H9 (cell line): ENCODE measurements at regions not wholly inside any gene's neighbourhood (a gene's known extent, or its start where the extent isn't known, plus 50 kb on each side); places are given as distances from the start of the nearest gene placed in this dataset.

ENCODE experiments used
- DNase-seq: peaks from one replicate; pipeline ENCODE4 v3.0.0-alpha.2; 2017
- H2AFZ ChIP-seq: one replicate; pipeline ENCODE4 v1.6.1; 2013; ENCODE audit warnings: mild to moderate bottlenecking, low read length, control low read depth, moderate library complexity
- H2AK5ac ChIP-seq: 2 replicates; pipeline ENCODE4 v1.6.1; 2013; ENCODE audit warnings: low read length, control low read depth, mixed read lengths; ENCODE audit not compliant: insufficient read length
- H2BK120ac ChIP-seq: one replicate; pipeline ENCODE4 v1.6.1; 2013; ENCODE audit warnings: low read depth, mild to moderate bottlenecking, low read length, control low read depth, inconsistent platforms; ENCODE audit not compliant: poor library complexity, severe bottlenecking
- H2BK12ac ChIP-seq: 2 replicates; pipeline ENCODE4 v1.6.1; 2013; ENCODE audit warnings: low read length, control low read depth, mixed read lengths, low read depth; ENCODE audit not compliant: insufficient read length
- H2BK15ac ChIP-seq: 2 replicates; pipeline ENCODE4 v1.6.1; 2013; ENCODE audit warnings: low read depth, low read length, control low read depth
- H2BK20ac ChIP-seq: one replicate; pipeline ENCODE4 v1.6.1; 2013; ENCODE audit warnings: low read depth, mild to moderate bottlenecking, low read length, control low read depth, inconsistent platforms; ENCODE audit not compliant: poor library complexity, severe bottlenecking
- H2BK5ac ChIP-seq: 2 replicates; pipeline ENCODE4 v1.6.1; 2013; ENCODE audit warnings: low read length, control low read depth, mixed read lengths; ENCODE audit not compliant: insufficient read length
- H3K14ac ChIP-seq: 2 replicates; pipeline ENCODE4 v1.6.1; 2013; ENCODE audit warnings: low read length, control low read depth; ENCODE audit not compliant: insufficient read depth
- H3K18ac ChIP-seq: 2 replicates; pipeline ENCODE4 v1.6.1; 2013; ENCODE audit warnings: low read depth, mild to moderate bottlenecking, mixed read lengths, low read length, control low read depth; ENCODE audit not compliant: insufficient read length
- H3K23ac ChIP-seq: 2 replicates; pipeline ENCODE4 v1.6.1; 2013; ENCODE audit warnings: low read length, control low read depth, mixed read lengths, low read depth; ENCODE audit not compliant: insufficient read length
- H3K23me2 ChIP-seq: 2 replicates; pipeline ENCODE4 v1.6.1; 2013; ENCODE audit warnings: low read depth, mild to moderate bottlenecking, mixed read lengths, low read length, control low read depth; ENCODE audit not compliant: insufficient read length, poor library complexity, severe bottlenecking
- H3K27ac ChIP-seq: 2 replicates; pipeline ENCODE4 v1.5.1; 2013; ENCODE audit warnings: low read length, control low read depth, mixed read lengths, low read depth; ENCODE audit not compliant: insufficient read length
- H3K27me3 ChIP-seq: 2 replicates; pipeline ENCODE4 v1.6.1; 2013; ENCODE audit warnings: low read length, control low read depth, inconsistent platforms; ENCODE audit not compliant: insufficient read depth
- H3K4ac ChIP-seq: 2 replicates; pipeline ENCODE4 v1.6.1; 2013; ENCODE audit warnings: low read depth, mild to moderate bottlenecking, control low read depth, inconsistent platforms, low read length, moderate library complexity
- H3K4me1 ChIP-seq: 2 replicates; pipeline ENCODE4 v1.6.1; 2013; ENCODE audit warnings: low read length, control low read depth, inconsistent platforms; ENCODE audit not compliant: insufficient read depth
- H3K4me2 ChIP-seq: 2 replicates; pipeline ENCODE4 v1.6.1; 2013; ENCODE audit warnings: low read length, control low read depth, mixed read lengths; ENCODE audit not compliant: insufficient read length, insufficient read depth
- H3K56ac ChIP-seq: 2 replicates; pipeline ENCODE4 v1.6.1; 2013; ENCODE audit warnings: low read depth, mild to moderate bottlenecking, mixed read lengths, low read length, control low read depth; ENCODE audit not compliant: insufficient read length
- H3K79me1 ChIP-seq: 2 replicates; pipeline ENCODE4 v1.6.1; 2013; ENCODE audit warnings: low read depth, mild to moderate bottlenecking, moderate library complexity, low read length, control low read depth, inconsistent platforms; ENCODE audit not compliant: insufficient read depth, poor library complexity, severe bottlenecking
- H3K79me2 ChIP-seq: 2 replicates; pipeline ENCODE4 v1.6.1; 2013; ENCODE audit warnings: low read length, control low read depth, inconsistent platforms; ENCODE audit not compliant: insufficient read depth
- H3K9ac ChIP-seq: 2 replicates; pipeline ENCODE4 v1.6.1; 2013; ENCODE audit warnings: low read length, control low read depth, mixed read lengths; ENCODE audit not compliant: insufficient read length; ENCODE audit errors: extremely low read depth
- H3K9me3 ChIP-seq: one replicate; pipeline ENCODE4 v1.6.1; 2013; ENCODE audit warnings: low read depth, low read length, inconsistent platforms; ENCODE audit not compliant: control insufficient read depth
- H3T11ph ChIP-seq: one replicate; pipeline ENCODE4 v1.6.1; 2013; ENCODE audit warnings: mild to moderate bottlenecking, low read length, control low read depth, inconsistent platforms
- H4K20me1 ChIP-seq: one replicate; pipeline ENCODE4 v1.6.1; 2013; ENCODE audit not compliant: control insufficient read depth, insufficient read length, insufficient read depth
- H4K5ac ChIP-seq: 2 replicates; pipeline ENCODE4 v1.6.1; 2013; ENCODE audit warnings: low read depth, mild to moderate bottlenecking, mixed read lengths, low read length, control low read depth; ENCODE audit not compliant: insufficient read length
- H4K8ac ChIP-seq: replicated peaks from 2 replicates; pipeline ENCODE4 v1.6.1; 2013; ENCODE audit warnings: low read length, control low read depth, mixed read lengths, low read depth; ENCODE audit not compliant: insufficient read length
- H4K91ac ChIP-seq: 2 replicates; pipeline ENCODE4 v1.6.1; 2013; ENCODE audit warnings: low read depth, mild to moderate bottlenecking, moderate library complexity, mixed read lengths, low read length, control low read depth; ENCODE audit not compliant: insufficient read length
- H3K27ac Mint-ChIP-seq, 3 experiments: 2 replicates in 2 of 3; 3 replicates in 1 of 3; pipeline ENCODE4 v1.8.0; 2020 to 2021; ENCODE audit warnings: mixed read lengths in 3 of 3, mild to moderate bottlenecking in 1 of 3, moderate library complexity in 1 of 3
- H3K27me3 Mint-ChIP-seq: 2 replicates; pipeline ENCODE4 v1.8.0; 2021; ENCODE audit warnings: low read depth, mild to moderate bottlenecking, moderate library complexity, mixed read lengths
- H3K36me3 Mint-ChIP-seq, 3 experiments: 2 replicates in 2 of 3; 3 replicates in 1 of 3; pipeline ENCODE4 v1.8.0; 2020 to 2021; ENCODE audit warnings: low read depth in 3 of 3, mixed read lengths in 3 of 3; ENCODE audit not compliant: insufficient read depth in 1 of 3
- H3K4me1 Mint-ChIP-seq, 2 experiments: 2 replicates each; pipeline ENCODE4 v1.8.0; 2020; ENCODE audit warnings: mixed read lengths in 2 of 2
- H3K4me3 Mint-ChIP-seq, 2 experiments: 2 replicates in 1 of 2; 3 replicates in 1 of 2; pipeline ENCODE4 v1.8.0; 2020 to 2021; ENCODE audit warnings: mild to moderate bottlenecking in 2 of 2, mixed read lengths in 2 of 2, moderate library complexity in 1 of 2
- H3K9me3 Mint-ChIP-seq, 2 experiments: 2 replicates in 1 of 2; 3 replicates in 1 of 2; pipeline ENCODE4 v1.8.0; 2020; ENCODE audit warnings: mild to moderate bottlenecking in 2 of 2, mixed read lengths in 2 of 2, moderate library complexity in 1 of 2
- WGBS: extraction: QIAGEN DNeasy Blood & Tissue Kit; methylation state at CpG from one replicate; pipeline ENCODE4 v1.1.7; 2013; ENCODE audit warnings: missing lambda C conversion rate, low lambda C conversion rate, mixed read lengths; ENCODE audit not compliant: insufficient read length; ENCODE audit errors: extremely low coverage; 5-methylcytosine and 5-hydroxymethylcytosine counted together
- TF ChIP-seq, protein P1 (sequence below): fragments of 200-600 bp; sonication (generic); conservative IDR thresholded peaks from 3 replicates; pipeline ENCODE4 v1.8.0; 2021; ENCODE audit warnings: antibody characterized with exemption, mild to moderate bottlenecking

DNA sequence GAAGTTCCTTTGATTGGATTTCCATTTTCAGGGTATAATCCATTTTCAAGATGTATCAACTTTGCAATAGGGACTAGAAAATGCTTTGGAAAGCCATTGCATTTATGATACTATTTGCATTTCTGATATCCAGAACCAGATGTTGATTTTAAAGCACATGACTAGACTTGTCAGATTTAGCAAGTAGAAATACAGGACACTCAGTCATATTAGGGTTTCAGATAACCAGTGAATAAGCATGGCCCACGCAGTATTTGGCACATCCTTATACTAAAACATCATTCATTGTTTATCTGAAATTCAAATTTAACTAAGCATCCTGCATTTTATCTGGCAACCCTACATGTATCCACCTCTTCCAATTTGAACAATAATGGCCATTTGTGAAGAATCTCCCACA is 113.3 kb upstream of the DPT start:
- H3K4me2 ChIP-seq = no peak overlapping the region
- no CpG with 5 or more reads among the region's 1 CpG for WGBS
- H3K18ac ChIP-seq = no peak overlapping the region

More for the DNA sequence above, 113.3 kb upstream of the DPT start:
- no peaks in the 10 kb centered on the region for H3K9me3 ChIP-seq
- no peak overlapping the region for H3K27ac ChIP-seq
- H3K4me1 ChIP-seq = no peaks in the 10 kb centered on the region; the same call in 1 of the 2 replicates
- H2AK5ac ChIP-seq = no peak overlapping the region
- H3K23ac ChIP-seq = no peak overlapping the region
- no peak overlapping the region for H3K9ac ChIP-seq
- no peak overlapping the region for H3T11ph ChIP-seq
- Mint-ChIP-seq H3K4me1 (peaks cover 6 to 10% of the 10 kb centered on the region in 2 experiments; a peak in 2 of 4 replicates), H3K27me3 (no peaks in the 10 kb centered on the region), H3K4me3 (no peak overlapping the region), H3K27ac (no peak overlapping the region), H3K36me3 (peaks cover 0 to 10% (median 5%) of the 10 kb centered on the region in 3 experiments; a peak in 3 of 7 replicates), H3K9me3 (peaks cover 8 to 11% of the 10 kb centered on the region in 2 experiments)
- no peak overlapping the region for H3K14ac ChIP-seq
- no peak overlapping the region for H4K8ac ChIP-seq
- no peaks in the 10 kb centered on the region for H3K23me2 ChIP-seq
- H2BK12ac ChIP-seq = no peak overlapping the region
- H3K56ac ChIP-seq = no peak overlapping the region
- no peak overlapping the region for H3K4ac ChIP-seq
- no peak overlapping the region for H4K91ac ChIP-seq
- H2AFZ ChIP-seq = no peak overlapping the region
- no peak overlapping the region for H2BK5ac ChIP-seq
- H3K79me2 ChIP-seq = no peaks in the 10 kb centered on the region
- H2BK120ac ChIP-seq = no peak overlapping the region
- H2BK15ac ChIP-seq = no peak overlapping the region
- TF ChIP-seq, protein P1, sequence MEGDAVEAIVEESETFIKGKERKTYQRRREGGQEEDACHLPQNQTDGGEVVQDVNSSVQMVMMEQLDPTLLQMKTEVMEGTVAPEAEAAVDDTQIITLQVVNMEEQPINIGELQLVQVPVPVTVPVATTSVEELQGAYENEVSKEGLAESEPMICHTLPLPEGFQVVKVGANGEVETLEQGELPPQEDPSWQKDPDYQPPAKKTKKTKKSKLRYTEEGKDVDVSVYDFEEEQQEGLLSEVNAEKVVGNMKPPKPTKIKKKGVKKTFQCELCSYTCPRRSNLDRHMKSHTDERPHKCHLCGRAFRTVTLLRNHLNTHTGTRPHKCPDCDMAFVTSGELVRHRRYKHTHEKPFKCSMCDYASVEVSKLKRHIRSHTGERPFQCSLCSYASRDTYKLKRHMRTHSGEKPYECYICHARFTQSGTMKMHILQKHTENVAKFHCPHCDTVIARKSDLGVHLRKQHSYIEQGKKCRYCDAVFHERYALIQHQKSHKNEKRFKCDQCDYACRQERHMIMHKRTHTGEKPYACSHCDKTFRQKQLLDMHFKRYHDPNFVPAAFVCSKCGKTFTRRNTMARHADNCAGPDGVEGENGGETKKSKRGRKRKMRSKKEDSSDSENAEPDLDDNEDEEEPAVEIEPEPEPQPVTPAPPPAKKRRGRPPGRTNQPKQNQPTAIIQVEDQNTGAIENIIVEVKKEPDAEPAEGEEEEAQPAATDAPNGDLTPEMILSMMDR = no peak
- DNase-seq = no peak
- H4K5ac ChIP-seq = no peak overlapping the region
- H3K27me3 ChIP-seq = no peaks in the 10 kb centered on the region
- H3K79me1 ChIP-seq = no peaks in the 10 kb centered on the region
- H2BK20ac ChIP-seq = no peak overlapping the region
- H4K20me1 ChIP-seq = no peaks in the 10 kb centered on the region
